ENCODE measurements at regions not wholly inside any gene's neighbourhood (a gene's known extent, or its start where the extent isn't known, plus 50 kb on each side); places are given as distances from the start of the nearest gene placed in this dataset.

- no peak overlapping the region for H3K27ac ChIP-seq
- no peak for TF ChIP-seq CTCF (IDR thresholded peaks at IDR 0.05)
- DNase-seq (ENCODE audit: low spot score): no peak
- no peak overlapping the region for H3K4me3 ChIP-seq
Observed at GRCh38 chr5:2101685-2102084, 219.0 kb upstream of the IRX4 start.

GRCh38 chr5:2096887-2097505 is 214.3 kb upstream of the IRX4 start:
- Histone ChIP-seq H3K27ac (no peak overlapping the region), H3K4me3 (no peak overlapping the region)
- no peak for TF ChIP-seq CTCF (IDR thresholded peaks at IDR 0.05)
- no peak for DNase-seq (ENCODE audit: low spot score)

- peak overlapping the region in 1 of 2 donors; percentile 87 for H3K27ac ChIP-seq
- no peak for DNase-seq (ENCODE audit: low spot score)
- no peak overlapping the region for H3K4me3 ChIP-seq
- TF ChIP-seq CTCF (IDR thresholded peaks at IDR 0.05): no peak
Observed at GRCh38 chr5:2095011-2095410, 212.3 kb upstream of the IRX4 start.

- DNase-seq (ENCODE audit: low spot score): no peak
- Histone ChIP-seq H3K27ac (peak overlapping the region in 1 of 2 donors; percentile 87), H3K4me3 (peak overlapping the region; percentile 19)
- no peak for TF ChIP-seq CTCF (IDR thresholded peaks at IDR 0.05)
Observed at GRCh38 chr5:2094616-2094995, 211.9 kb upstream of the IRX4 start.

- H3K27ac ChIP-seq: peak overlapping the region in 1 of 2 donors; percentile 87
- peak; percentile 89 for DNase-seq (ENCODE audit: low spot score)
Observed at GRCh38 chr5:2093859-2094615, 211.3 kb upstream of the IRX4 start.

GRCh38 chr5:2091921-2092320 is 209.2 kb upstream of the IRX4 start:
- Histone ChIP-seq H3K4me3 (no peak overlapping the region), H3K27ac (no peak overlapping the region)
- DNase-seq (ENCODE audit: low spot score): no peak

More at GRCh38 chr5:2093859-2094615, 211.3 kb upstream of the IRX4 start:
- no peak for TF ChIP-seq CTCF (IDR thresholded peaks at IDR 0.05)
- H3K4me3 ChIP-seq: peak overlapping the region; percentile 19

More at GRCh38 chr5:2091921-2092320, 209.2 kb upstream of the IRX4 start:
- no peak for TF ChIP-seq CTCF (IDR thresholded peaks at IDR 0.05)
